HG03521 (cell line): ENCODE measurements at regions not wholly inside any gene's neighbourhood (a gene's known extent, or its start where the extent isn't known, plus 50 kb on each side); places are given as distances from the start of the nearest gene placed in this dataset.
"Not testable (repeated sequence)": the region's sequence is repeated elsewhere in the genome, so short reads cannot be mapped to it uniquely, and the experiment has no call there.

Experiments used
- ATAC-seq: cut with Tn5 transposase; IDR thresholded peaks from one replicate; pipeline ENCODE4 v1.9.1; 2021; ENCODE audit warnings: mild to moderate bottlenecking, moderate library complexity; ENCODE audit not compliant: unreplicated experiment

- ATAC-seq, result not testable (repeated sequence)
These were observed 96.2 kb downstream of the BDH1 start for GRCh38 chr3:197459571-197459970.

DNA sequence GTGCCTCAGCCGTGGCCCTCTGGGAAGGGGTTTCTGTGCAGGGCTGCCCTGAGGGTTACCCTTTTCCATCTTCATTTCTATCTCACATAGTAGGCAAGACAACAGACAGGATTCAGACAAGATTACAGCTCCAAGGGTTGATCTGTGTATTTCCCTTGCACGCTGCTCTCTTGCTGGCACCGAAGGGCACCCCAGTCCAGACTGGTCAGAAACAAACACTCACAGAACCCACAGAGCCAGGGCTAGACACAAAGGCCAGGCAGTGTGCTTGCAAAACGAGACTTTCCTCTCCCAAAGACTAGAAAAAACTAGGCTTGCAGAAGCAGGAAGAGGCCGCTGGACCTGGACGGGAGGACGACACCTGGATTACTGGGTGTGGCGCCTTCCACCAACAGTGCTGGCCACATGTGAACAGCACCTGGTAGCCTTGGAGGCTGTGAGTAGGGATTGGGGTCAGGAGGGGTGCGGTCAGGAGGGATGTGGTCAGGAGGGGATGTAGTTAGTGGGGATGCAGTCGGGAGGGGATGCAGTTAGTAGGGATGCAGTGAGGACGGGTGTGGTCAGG, 96.8 kb downstream of the BDH1 start:
- no peak for ATAC-seq

DNA sequence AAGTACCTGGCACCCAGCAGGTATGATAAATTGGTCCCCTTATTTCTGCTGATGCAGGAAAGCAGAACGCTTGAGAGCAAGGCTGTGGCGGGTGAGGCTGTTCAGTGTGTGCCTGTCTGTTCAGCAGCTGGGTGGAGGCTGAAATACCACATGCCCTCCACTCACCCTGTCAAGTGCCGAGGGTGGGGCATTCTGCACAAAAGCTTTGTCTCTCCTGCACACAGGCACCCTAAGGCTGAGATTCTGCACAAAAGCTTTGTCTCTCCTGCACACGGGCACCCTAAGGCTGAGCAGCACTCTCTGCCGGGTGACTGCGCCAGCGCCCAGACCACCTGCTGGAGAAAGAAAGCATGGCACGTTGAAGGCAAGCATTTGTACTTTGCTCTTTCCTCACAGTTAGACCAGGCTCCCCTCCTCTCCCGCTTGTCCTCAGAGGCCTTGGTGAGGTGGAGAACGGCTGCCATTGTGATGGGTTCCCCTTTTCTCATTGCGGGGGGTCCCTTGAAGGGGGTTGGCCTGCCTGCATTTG, 97.5 kb downstream of the BDH1 start:
- peak; percentile 61 for ATAC-seq

DNA sequence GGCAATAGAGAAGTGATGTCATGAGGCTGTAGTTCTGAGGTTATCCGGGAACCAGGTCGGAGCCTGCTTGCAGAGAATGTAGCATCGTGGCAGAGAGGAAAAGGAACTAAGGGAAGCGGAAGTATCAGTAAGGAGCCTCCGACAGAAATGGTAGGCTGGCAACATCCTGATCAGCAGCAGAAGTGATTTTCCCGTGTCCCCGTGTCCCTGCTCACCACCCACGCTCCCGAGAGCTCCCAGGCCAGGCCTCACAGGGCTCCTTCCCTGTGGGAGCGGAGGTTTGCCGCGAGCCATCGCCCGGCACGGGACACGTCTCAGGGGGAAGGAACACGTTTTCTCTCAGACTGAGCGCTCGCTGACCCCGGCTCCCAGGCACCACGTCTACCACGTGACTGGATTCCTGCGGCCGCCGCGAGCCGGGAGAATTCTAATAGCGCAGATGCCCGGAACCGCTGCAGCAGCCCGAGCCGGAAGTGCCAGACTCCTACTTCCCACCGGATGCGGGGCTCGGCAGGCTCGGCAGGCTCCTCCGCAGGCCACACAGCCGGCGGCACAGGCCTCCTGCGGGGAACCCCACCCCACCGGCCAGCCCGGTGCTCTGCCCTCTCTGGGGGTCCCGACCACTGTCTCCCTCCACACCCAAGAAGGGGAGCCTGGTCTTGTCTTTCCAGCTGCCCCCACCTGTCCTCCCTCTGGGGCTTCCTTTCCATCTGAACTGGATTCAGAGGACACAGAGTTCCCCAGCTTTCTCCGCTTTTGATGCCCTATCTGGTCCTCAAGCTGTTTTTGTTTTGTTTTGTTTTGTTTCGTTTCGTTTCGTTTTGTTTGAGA, 99.3 kb downstream of the BDH1 start:
- no peak for ATAC-seq

DNA sequence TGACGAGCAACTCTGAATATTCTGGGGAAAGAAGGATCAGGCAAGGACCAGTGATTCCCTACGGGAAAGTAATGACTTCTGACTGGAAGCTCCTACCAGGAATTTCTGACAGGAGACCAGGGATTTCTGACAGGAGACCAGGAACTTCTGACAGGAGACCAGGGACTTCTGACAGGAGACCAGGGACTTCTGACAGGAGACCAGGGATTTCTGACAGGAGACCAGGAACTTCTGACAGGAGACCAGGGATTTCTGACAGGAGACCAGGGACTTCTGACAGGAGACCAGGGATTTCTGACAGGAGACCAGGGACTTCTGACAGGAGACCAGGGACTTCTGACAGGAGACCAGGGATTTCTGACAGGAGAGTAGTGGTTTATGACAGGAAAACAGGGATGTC, 100.9 kb downstream of the BDH1 start:
- not testable (repeated sequence) for ATAC-seq

- ATAC-seq, result no peak
These were observed 101.8 kb downstream of the BDH1 start for GRCh38 chr3:197454014-197454413.

DNA sequence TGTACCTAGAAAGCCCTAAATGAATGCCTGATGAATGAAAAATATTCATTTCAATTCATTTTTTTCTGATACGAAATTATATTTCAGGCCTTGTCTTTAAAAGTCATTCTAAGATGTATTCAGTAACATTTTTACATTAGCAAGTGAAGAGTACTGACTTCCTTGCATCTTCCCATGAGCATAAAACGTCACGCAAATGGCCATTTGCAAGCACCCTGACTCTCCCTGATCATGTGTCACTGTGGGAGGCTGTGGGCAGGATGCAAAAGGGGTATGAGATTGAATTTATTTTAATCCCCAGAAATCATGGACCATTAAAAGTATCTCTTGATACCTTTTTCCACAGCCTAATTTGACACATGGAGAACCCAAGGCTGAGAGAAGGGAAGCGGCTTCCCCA, 105.0 kb downstream of the BDH1 start:
- ATAC-seq, result no peak

GRCh38 chr3:197450308-197450707, 105.5 kb downstream of the BDH1 start:
- no peak for ATAC-seq

DNA sequence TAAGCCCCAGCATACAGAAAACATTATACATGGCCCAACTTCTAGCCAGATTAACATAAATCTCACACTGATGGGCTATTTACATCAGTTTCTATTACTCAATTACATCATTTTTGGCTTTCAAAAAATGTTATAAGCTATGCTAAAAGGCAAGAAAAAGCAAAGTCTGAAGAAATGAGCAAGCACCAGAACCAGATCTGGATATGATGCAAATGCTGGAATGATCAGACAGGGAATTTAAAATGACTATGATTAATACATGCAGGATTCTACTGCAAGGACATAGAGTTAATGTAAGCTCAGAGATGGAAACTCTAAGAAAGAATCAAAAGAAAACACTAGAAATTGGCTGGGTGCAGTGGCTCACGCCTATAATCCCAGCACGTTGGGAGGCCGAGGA, 106.6 kb downstream of the BDH1 start:
- ATAC-seq, result not testable (repeated sequence)

DNA sequence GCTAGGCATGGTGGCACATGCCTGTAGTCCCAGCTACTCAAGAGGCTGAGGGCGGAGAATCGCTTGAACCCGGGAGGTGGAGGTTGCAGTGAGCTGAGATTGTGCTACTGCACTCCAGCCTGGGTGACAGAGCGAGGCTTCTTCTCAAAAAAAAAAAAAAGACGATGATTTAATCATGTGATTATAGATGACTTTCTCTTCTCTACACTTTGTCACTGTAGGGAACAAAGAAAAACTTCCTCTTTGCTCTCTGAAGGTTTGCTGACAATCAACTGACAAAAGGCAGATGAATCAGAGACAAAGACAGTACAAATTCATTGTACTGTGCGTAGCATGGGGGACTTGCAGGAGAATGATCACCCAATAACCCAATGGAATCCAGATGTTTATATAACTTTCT, 108.0 kb downstream of the BDH1 start:
- not testable (repeated sequence) for ATAC-seq

- ATAC-seq, result no peak
These were observed 108.7 kb downstream of the BDH1 start for GRCh38 chr3:197447057-197447456.

DNA sequence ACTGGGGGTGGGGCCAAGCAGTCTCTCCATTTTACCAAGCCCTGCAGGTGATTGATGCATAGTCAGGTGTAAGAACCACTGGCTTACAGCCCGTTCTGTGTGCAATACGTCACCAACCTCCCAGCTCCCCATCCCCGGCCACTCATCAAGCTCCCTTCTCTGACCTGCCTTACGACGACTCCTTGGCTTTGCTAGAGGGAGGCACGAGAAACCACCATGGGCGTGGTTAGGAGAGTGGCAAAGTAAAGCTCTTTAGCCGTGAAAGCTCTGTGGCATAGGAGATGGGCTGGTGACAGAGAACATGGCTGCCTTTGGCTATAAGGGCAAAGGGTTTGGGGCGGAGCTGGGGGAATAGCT, 109.1 kb downstream of the BDH1 start:
- ATAC-seq, result no peak

DNA sequence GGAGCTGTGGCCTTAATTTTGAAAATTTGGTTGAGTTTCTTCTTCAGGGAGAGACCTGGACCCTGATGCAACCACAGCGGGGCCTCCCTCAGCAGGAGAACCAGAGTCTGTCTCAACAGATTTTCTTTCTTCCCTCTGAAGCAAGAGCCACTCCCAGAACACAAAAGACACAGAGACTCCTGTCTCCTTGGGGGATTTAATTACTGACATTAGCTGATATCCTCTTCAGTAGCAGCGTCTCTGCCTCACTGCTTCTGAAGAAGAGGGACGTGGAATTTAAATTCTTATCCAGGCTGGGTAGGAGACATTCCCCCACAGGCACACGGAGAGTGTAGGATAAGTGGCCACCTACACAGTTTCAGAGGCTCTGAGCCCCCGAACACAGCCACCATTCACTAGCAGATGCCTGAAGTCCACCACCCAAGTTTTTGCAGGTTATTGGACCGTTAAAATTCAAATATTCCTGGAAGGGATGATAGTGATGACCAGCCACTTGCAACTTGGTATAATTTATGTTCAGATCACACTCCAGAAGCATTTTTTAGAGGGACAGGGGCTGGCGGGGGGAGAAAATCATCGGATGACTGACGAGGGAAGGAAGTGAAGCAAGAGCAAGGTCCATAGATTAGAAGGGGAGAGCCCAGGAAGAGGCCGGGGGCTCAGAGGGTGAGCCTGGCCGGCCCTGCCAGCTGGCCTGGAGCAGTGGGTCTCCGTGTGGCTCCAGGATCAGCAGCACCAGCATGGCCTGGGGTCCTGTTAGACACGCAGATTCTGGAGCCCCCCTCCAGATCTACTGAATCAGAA, 109.7 kb downstream of the BDH1 start:
- no peak for ATAC-seq

DNA sequence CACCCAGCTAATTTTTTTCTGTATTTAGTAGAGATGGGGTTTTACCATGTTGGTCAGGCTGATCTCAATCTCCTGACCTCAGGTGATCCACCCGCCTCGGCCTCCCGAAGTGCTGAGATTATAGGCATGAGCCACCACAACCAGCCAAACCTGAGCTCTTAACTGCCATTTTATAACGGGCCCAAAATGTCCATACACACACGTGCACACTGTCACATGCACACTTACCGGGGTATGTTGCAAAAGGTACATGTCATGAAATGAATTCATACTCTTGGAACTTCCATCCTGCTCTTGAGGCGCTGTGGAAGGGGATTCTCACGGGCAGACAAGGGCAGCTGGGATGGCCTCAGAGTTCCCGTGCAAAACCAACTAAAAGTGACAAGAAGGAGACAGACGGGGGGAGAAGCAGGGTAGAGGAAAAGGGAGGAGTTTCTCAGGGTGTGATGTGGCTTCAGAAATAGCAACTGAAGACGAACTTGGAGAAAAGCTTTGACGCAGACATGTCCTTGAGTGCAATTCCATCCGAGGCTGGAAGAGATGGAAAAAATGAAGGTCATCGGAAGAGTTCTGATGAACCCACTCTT, 110.9 kb downstream of the BDH1 start:
- ATAC-seq, result no peak

DNA sequence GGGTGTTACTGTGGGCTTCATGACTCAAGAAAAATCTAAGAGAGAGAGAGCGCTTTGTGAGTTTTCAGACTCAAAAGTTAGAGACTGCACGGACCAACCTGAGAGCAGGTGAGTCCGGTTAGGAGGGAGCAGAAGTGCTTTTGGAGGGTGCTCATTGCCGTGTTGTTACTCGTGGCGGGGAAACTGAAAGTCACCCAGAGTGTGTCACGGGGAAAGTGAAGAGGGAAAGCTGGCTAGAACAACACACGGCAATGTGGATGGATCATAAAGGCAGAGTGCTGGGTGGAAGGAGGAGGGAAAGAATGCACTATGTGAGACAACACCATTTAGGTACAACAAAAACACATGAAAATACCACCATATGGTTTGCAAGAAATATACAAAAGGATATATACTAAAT, 112.3 kb downstream of the BDH1 start:
- ATAC-seq, result no peak

- ATAC-seq, result no peak
These were observed 115.0 kb downstream of the BDH1 start for GRCh38 chr3:197440717-197441303.

GRCh38 chr3:197438906-197439305, 116.9 kb downstream of the BDH1 start:
- no peak for ATAC-seq

GRCh38 chr3:197435426-197435825, 120.3 kb downstream of the BDH1 start:
- ATAC-seq, result no peak

- ATAC-seq, result no peak
These were observed 120.9 kb downstream of the BDH1 start for GRCh38 chr3:197434830-197435229.

GRCh38 chr3:197432384-197433127, 123.2 kb downstream of the BDH1 start:
- no peak for ATAC-seq
